Activated T-helper 1 cell treated with Interleukin-2 at 50 U/mL for 16 hours (primary cell): ENCODE measurements at regions not wholly inside any gene's neighbourhood (a gene's known extent, or its start where the extent isn't known, plus 50 kb on each side); places are given as distances from the start of the nearest gene placed in this dataset.
"Not testable (repeated sequence)": the region's sequence is repeated elsewhere in the genome, so short reads cannot be mapped to it uniquely, and the experiment has no call there.

ENCODE experiments used
- DNase-seq: peaks from one replicate; pipeline ENCODE4 v3.0.0-alpha.2; 2020; ENCODE audit warnings: low read depth

DNA sequence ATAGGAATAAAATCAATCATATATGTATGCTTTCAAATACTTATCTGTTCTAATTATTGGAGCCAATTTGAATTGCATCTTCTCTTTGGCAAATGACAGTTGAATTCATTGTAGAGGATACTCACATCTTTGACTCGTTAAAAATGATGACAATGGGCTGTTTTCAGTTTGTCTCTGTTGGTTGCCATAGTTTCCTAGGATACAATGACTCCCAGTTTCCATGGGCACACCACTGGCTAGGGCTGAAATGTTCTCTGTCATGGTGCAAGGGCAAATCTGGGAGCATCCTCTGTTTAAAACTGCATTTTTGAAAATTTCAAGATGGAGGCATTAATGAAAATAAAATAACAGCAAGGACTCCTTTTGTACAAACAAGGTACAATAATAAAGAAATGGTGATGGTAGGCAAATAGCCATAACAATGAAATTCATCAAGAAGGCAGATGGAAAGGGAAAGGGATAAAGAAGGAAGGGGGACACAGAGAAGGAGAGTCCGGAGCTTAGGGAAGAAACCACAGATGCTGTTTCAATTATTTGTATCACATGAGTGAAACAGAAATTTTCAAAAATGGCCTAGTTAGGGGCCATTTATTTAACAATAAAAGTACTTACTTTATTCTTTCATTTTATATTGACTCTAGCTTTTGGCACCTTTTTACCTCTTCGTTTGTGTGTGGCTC lies 378.8 kb upstream of the SEMA6A start:
- DNase-seq: no peak

DNA sequence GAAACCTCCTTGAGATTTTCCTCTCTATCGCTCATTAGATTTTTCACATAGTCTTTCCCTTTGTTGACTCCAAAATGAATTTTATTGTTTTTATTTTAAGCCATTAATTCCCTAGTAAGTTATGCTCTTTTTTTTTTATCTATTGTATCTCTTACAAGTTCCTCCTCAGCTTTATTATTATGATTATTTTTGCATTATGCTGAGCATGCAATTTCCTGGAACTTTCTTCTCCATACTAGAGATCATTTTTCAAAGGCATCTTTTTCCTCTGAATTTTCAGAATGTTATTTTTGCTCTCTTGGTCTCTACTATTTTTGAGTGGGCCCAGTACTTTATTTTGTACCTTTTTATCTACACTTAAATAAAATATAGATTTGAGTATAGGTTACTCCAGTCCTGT lies 376.6 kb upstream of the SEMA6A start:
- DNase-seq: no peak

DNA sequence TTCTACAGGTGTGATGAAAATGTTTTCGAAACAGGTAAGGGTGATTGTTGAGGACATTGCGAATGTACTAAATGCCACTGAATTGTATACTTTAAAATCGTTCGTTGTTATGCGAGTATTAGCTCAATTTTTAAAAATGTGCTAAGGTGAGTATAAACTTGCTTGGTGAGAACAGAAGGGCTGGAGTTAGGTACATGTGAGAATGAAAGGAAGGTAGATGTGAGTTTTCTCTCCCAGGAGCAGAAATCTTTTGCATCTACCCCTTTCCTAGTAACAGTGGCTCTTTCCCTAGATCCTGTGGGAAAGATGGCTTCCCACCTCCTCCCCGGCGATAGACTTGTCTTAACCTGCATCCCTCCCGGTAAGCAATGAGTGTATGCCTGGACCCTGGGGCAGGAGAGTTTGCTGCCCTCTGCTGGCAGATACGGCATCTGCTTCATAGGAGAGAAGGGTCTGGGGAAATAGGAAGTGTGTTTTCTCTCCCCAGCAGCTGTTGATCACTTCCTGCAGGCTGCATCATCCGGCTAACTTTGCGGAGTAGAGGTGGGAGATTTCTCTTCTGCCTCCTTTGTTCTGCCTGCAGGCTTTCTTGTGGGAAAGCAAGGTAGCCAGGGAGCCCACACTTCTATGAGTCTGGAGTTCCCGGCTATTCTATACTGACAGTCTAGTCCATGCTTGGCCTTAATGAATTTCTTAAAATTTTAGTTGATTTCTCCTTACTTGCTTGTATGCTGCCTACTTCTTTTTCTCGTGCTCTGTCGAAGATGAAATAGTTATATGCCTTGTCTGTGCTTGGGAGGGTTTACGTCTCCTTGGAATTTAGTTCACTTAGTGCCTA lies 373.3 kb upstream of the SEMA6A start:
- peak; percentile 7 for DNase-seq

DNA sequence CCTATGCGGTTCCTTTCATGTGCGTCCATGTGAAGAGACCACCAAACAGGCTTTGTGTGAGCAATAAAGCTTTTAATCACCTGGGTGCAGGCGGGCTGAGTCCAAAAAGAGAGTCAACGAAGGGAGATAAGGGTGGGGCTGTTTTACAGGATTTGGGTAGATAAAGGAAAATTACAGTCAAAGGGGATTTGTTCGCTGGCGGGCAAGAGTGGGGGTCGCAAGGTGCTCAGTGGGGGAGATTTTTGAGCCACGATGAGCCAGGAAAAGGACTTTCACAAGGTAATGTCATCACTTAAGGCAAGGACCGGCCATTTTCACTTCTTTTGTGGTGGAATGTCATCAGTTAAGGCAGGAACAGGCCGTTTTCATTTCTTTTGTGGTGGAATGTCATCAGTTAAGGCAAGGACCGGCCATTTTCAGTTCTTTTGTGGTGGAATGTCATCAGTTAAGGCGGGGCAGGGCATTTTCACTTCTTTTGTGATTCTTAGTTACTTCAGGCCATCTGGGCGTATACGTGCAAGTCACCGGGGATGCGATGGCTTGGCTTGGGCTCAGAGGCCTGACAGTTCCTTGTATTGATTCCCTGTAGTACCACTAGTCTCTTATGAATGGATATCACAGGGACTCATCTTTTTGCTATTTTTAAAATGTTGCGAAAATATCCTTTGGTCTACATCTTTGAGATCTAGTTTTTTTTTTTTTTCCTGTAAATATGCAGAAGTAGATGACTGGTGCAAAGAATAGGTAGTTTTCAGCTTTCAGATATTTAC lies 371.2 kb upstream of the SEMA6A start:
- not testable (repeated sequence) for DNase-seq

DNA sequence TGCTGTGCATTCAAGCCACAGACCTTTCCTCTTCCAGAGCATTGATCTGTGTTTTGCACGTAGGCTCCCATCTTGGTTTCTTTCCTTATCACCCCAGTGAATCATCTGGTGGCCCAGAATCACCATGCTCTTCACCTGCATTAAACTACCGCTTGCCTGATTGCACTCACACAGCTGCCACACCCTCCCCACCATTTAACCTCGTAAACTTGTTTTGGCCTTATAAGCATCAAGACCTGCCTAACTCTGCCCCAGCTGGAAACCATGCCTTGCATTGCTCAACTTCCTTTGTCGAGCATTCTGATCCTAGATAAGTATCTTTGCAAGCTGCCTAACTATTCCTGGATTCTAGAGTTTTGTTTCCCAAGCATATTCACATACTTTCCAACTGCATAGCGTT lies 369.6 kb upstream of the SEMA6A start:
- DNase-seq: no peak

DNA sequence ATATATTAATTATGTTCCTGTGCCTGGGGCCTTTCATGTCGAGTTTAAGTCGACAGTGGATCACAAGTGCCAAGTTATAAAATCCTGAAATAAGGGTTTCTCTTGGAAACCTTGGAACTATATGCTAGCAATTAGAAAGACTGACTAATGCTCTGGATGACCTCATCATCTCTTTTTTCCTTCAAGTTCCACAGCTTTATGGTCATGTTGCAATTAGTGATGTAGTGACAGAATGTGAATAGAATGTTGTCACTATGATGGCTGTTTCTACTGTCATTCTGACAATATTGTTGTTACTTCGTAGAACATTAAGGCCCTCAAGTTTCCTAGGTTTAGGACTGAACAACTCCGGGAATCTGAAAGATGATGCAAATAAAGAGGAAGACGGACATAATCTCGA lies 368.0 kb upstream of the SEMA6A start:
- DNase-seq: no peak

DNA sequence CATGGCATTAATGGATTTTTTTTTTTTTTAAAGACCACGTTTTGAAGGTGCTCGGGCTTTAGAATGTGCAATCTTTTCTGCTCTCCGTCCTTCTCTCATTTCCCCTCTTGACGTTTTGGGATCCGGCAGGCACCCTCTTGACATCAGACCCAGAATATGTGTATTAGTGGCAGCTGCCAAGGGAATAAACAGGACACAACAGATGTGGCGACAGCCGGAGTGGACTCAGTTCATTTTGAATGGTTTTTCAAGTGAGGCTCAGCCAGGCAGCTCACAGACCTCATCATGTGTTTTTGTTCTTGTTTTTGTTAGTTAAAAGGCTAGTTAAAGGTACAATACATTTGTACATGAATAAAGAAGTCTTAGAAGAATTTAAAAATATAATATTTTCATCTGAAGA lies 365.0 kb upstream of the SEMA6A start:
- DNase-seq: no peak

DNA sequence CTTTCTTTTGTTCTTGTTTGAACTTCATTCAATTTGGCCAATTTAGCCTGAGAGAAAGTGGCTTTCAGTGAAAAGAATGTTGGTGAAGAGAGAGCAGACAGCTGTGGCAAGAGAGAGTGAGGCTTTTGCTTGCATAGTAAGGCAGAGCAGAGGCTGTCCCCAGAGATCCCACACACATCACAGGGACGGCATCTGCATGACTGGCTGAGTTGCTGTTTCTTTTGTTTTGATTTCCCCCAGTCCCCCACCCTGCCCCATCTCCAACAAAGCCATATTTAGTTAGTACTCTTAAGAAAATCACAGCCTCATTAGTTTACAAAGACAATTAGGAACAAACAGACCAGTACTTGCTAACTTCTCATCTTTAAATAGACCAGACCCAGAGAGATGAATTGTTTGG lies 363.9 kb upstream of the SEMA6A start:
- no peak for DNase-seq

DNA sequence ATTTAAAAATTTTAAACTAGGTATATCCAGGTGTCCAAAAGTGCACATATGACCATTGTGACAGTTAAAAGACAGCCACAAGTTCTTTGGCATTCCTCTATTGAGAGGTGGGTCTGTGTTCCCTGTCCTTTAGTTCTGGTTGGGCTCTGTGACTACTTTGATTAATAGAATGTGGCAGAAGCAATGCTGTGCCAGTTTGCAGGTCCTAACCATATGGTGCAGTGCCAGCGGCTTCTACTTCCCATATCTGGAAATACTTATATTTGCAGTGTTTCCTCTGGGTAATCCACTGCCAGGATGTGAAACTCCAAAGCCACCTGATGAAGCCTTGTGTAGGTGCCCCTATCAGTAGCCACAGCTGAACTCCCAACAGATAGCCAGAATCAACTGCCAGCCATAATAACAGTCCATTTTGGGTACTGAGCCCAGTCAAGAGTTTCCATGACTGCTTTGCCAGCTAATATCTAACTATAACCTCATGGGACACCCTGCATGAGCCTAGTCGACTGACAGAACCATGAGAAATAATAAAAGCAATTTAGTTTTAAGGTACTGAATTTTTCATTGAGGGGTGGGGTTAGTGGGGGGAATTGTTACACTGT lies 361.0 kb upstream of the SEMA6A start:
- DNase-seq: no peak

DNA sequence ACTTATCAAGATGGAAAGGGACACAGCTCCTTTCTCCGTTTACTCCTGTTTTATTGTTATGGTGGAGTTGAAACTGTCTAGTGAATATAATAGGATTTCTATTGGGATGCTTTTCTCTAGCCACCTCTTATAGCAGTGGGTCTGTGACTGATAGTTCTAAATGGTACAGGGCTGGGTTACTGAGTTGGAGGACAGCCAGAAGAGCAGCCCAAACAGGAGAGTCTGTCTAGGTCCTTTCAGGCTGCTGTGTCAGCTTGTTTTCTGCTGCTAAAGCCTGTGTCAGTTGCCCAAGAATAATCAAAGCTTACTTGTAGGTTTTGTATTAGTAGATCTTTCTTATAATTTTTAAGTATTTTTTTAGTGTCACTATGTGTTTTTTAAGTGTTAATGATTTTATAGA lies 356.0 kb upstream of the SEMA6A start:
- no peak for DNase-seq

DNA sequence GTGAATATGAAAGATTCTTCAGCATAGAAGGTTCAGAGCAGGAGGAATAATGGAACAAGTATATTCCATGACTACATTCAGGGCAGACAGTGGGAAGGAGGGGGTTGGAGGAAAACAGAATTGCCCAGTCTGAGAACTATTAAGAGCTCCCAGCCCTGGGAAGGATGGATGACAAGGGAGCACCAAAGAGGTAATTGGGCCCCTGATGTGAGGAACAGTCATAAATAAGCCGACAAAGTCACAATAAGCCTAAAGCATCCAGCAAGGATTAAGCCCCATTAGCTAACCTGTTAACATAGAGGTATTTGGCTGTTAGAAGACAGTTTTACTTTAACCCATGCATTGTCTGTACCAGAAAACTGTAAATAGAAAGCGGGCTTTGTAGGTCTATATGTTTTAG lies 348.7 kb upstream of the SEMA6A start:
- DNase-seq: no peak

DNA sequence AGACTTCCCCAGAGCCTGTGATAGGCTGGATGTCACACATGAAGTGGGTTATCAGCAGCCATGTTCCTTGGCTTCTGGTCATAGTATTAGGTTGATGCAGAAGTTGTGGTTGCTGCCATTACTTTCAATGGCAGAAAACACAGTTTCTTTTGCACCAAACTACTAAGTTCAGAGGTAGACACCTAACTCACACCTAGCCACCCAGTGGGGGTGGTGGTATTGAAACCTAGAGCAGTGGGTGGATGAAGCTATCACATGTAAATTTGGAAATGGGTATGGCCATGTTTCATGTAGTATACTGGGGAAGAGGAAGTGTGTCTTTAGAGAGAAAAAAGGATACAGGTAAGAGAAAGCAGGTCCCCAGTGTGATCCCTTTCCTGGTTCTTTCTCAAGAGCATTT lies 347.9 kb upstream of the SEMA6A start:
- DNase-seq: no peak

DNA sequence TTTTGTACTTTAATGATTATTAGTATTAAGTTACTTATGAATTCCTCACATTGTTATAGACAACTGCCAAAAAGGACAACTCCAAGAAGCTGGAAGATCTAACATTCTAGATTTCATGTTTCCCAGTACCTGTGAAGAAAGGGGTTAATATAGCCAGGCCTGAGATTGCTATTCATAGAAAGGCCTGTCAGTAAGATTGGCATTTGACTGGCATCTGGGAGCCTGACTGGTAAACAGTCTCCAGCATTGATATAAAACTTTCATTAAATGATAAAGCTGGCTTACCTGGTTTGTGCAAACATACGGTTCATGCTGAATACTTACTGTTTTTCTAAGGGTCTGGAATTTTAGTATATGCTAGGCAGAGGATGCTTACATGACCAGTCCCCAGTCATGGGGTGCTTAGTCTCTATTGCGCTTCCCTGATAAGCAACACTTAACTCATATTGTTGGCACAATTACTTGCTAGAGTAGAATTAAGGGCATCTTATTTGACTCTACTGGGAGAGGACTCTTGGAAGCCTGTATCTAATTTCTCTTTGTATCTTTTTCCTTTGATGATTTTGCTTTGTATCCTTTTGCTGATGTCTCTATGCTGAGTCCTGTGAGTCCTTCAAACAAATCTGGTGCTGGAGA lies 340.4 kb upstream of the SEMA6A start:
- DNase-seq: no peak

DNA sequence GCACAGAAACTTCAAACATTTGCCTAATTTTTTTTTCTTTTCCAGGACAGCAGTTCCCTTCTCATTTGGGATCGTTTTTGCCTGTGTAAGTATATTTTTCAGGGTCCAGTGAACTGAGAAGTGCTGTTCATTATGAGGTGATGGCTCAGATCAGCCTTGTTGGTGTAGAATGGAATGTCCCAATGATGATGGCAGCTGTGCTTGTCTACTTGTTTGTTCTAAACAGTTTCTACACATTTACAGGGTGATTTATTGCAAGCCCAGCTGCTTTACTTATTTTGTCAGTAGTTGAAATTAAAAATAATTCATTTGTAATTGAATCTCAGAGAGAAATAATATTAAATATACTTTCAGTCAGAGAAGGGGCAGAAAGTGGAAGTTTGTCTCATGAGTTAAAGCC lies 337.6 kb upstream of the SEMA6A start:
- no peak for DNase-seq

DNA sequence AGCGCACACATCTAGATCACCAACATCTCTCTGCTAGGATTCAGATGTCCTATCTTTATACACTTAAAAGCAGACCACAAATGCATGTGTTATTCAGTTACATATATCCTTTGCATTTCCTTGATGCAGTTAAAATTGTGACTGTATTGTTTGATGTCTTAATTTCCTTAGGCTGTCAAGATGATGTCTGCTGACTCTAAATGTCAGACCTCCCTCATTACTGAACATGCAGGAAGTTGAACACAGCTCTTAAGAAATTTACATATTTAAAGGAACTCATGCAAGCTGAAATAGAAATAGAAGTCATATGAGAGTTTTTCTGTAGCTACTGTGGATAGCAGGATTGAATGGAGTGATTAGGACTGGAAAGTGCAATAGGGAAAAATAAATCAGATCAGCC lies 336.5 kb upstream of the SEMA6A start:
- DNase-seq: no peak

DNA sequence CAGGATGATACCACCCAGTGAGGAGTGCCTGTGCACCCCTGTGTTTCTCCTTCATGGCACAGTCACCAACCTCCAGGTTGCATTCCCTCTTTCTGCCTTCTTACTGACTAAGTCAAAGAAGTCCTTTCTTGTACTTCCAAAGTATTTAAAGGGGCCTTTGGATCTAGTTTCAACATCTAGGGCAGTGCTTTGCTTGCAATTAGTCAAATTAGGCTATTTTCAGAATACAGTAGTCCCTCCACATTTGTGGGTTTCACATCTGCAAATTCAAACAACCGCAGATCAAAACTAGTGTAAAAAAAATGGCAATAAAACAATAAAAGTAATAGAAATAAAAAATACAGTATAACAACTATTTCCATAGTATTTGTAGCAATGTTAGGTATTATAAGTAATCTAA lies 333.9 kb upstream of the SEMA6A start:
- no peak for DNase-seq

DNA sequence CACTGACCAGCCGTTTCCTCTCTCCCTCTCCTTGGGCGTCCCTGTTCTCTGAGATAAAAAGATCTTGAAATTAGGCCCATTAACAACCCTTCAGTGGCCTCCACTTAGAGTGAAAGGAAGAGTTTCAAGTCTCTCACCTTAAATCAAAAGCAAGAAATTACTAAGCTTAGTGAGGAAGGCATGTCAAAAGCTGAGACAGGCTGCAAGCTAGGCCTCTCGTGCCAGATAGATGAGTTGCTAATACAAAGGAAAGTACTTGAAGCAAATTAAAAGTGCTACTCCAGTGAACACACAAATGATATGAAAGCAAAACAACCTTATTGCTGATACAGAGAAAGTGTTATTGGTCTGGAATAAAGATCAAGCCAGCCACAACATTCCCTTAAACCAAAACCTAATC lies 331.3 kb upstream of the SEMA6A start:
- no peak for DNase-seq

DNA sequence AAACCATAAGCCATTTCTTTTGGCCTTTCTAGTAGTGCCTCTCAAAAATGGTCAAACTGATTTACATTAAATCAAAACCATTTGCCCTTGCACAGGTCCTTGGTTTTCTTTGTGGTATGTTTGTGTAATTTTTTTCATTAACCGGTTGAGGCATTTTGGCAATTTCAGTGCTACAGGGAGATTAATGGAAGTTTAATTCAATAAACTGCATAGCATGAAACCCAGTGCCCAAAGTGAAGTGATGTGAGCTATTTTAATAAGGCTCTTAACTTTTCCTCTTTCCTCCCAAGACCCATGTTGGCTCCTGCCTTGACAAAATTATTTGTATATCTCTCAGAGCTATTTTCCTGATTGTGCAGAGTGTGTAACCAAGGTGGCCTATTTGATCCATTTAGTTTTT lies 326.2 kb upstream of the SEMA6A start:
- DNase-seq: no peak

DNA sequence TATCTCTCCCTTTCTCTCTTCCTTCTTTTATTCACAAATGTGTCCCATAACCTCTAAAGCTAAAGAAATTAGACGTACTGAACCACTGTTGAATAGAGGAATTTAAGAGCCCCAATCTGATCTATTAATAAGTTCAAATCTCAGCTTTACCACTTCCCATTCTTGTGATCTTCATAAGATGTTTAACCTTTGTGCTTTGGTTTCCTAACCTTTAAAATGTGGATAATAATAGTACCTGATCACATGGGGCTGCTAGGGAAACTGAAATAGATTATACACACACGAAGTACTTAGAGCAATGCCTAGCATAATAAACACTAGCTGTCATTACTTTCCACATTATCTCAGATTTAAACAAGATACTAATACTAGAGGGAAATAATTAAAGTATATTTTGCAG lies 324.3 kb upstream of the SEMA6A start:
- no peak for DNase-seq

DNA sequence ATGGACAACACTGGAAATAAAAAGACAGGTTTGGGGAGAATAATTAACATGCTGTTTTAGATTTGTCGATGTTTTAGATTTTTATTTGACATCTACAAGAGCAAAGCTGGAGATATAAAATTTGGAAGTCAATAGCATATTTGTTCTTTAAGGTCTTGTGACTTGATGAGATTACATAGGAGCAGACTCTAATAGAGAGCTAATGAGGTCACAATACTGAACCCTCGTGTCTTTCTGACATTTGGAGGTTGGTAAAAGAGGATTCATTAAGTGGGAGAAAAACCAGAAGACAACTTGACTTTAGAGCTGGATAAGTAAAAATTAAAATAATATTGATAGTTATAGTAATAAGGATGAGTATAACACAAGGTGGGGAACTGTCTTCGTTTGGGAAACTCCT lies 322.7 kb upstream of the SEMA6A start:
- no peak for DNase-seq

DNA sequence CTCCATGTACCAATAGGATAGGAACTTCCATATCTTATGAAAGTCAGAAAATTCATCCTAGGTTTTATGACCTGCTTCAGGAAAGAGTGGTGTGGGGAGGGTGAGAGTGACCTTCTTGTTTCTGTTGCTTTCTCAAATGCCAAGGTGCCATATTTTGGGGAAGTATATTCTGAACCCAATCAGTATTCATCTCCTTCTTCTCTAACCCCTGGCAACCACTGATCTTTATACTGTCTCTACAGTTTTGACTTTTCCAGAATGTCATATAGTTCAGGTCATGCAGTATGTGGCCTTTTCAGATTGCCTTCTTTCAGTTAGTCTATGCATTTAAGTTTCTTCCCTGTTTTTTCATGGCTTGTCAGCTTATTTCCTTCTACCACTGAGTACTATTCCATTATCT lies 321.4 kb upstream of the SEMA6A start:
- no peak for DNase-seq

DNA sequence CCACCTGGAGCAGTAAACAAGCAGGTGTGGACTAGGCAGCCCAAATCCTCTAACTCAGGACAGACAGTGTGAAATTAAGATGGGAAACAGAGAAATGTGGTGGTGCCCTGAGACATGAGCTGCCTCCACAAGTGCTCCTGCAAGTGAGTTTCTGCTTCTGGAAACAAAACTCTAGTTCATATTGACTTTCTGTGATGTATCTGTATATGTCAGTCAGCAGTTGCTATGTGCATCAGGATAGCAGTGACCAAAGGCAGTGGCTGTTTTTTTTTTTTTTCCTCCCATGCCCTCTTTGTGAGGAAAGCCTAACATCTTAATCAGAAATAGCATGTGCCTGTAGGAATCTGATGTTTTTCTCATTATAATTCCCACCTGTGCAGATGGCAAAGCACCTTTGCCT lies 318.4 kb upstream of the SEMA6A start:
- DNase-seq: no peak
